Lower leg skin (tissue), 3 donors: ENCODE measurements at regions not wholly inside any gene's neighbourhood (a gene's known extent, or its start where the extent isn't known, plus 50 kb on each side); places are given as distances from the start of the nearest gene placed in this dataset.

Source experiments
- CTCF ChIP-seq, 3 donors: fragments of 450-650 bp; IDR thresholded peaks; one replicate each; pipeline ENCODE4 v1.5.1; 2016; ENCODE audit warnings: antibody characterized with exemption in 3 of 3, mild to moderate bottlenecking in 3 of 3, moderate library complexity in 2 of 3
- POLR2A ChIP-seq, 2 donors: fragments of 450-650 bp; IDR thresholded peaks; one replicate each; pipeline ENCODE4 v1.6.1; 2016 to 2017; ENCODE audit warnings: antibody characterized with exemption in 2 of 2, mild to moderate bottlenecking in 1 of 2, moderate library complexity in 1 of 2

- TF ChIP-seq CTCF (IDR thresholded peaks at IDR 0.05) (no peak), POLR2A (IDR thresholded peaks at IDR 0.05) (no peak)
Measured at GRCh38 chr15:48002767-48003166, 118.0 kb upstream of the SLC24A5 start.
